ENCODE measurements at regions not wholly inside any gene's neighbourhood (a gene's known extent, or its start where the extent isn't known, plus 50 kb on each side); places are given as distances from the start of the nearest gene placed in this dataset.

DNA sequence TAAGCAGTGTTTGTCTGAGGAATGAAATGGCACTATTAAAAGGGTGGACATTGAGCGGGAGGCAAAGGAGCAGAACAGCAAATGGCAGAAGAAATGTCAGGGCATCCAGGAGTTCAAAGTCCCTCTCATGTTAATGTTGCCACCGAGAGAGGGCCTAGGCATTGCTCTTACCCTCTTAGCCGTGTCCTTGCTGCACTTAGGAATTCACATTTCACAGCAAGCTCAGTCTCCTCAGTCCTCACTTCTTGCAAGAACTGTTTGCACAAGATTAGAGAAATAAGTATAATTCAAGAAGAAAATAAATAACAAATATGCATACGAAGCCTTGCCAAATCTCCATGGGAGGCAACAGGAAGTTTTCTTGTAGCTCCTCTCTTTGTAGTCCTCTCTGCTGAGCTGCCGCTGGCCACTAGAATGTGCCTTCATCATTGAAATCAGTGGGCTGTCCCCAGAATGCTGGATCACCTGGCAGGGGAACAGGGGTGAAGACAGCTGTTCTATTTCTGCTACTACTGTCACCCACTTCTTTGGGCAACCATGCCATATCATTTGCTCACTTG, 205.8 kb downstream of the ZNF326 start:
- no peak for DNase-seq (ENCODE audit: low spot score)

DNA sequence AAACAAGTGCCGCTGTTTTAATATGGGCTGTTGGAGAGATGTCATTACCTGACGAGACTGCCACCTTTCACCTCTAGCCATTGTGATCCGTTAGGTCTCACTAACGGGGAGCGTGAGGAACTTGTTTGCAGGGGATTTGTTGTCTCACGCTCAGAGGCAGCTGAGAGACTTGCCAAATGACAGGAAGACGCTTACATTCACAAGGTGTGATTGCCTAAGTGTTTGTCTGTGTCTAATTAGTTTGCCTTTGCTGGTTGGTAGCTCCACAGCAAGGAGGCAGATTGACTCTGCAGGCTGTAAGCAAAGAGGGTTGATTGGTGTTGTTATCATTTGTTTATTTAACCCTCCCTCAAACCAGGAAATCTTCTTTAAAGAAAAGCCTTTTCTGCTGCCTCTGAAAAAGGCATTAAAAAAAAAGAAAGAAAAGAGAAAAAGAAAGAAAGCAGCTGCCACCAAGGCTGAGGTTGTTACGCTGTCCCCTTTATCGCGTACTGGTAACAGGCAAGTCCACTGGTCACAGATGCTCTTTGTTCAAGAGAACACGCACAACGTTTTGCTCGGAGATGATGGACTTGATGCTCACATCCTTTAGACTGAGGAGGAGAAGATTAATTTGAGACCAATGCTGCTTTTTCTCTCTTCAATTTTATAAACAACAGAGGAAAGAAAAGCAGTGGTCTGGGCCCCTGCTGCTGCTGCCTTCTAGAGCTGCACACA, 203.9 kb downstream of the ZNF326 start:
- no peak for DNase-seq (ENCODE audit: low spot score)

DNA sequence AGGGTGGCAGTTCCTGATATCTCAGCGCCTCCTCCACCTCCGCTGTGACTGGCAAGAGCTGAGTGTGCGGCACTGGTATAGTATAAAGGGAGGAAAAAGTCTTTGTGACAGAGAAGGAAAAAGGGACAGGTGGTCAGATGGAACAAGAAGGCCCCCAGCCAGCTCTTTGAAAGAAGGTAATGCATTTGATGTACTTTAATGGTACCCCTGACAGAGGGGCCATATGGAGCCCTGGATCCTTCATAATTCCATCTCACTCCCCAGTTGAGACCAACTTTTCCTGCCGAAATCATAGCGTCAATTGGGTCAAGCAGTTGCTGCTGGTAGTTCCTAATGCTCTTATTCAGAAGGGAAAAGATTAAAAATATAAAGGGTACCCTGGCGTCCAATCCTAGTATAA, 198.2 kb downstream of the ZNF326 start:
- no peak for DNase-seq (ENCODE audit: low spot score)

DNA sequence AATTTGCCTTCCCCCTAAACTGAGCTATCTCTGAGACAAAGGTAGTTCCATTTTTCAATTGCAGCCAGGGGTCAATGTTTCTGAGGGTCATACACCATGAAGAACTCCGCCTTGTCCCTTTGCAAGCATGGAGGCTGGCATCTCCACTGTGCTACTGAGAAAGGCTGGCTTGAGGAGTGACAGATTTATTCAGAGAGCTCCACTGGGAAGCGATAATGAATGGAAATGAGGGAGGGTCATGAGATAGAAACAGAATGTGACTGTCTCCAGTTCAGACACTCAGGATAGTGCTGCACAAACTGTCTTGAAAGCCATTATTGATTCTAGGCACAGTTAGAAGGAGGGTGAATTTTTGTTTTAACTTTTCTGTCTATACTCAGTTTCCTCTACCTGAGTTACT, 197.5 kb downstream of the ZNF326 start:
- DNase-seq (ENCODE audit: low spot score), result no peak

DNA sequence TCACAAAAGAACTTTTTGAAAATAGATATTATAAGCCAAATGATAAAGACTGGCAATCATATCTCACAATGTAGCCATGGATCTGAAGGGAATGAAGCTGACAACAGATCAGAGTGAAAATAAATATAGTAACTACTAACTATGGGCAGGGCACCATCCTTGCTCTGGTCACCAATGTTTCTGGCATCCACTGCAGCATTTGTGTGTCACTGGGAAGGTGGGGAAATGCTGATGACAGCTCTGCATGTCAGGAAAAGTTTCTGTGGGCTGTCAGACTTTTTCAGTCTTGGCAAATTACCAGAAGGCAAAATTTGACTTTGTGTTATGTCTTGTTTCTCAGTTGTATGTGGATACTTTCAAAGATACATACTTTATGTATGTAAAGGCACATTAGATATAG, 195.6 kb downstream of the ZNF326 start:
- DNase-seq (ENCODE audit: low spot score), result no peak

DNA sequence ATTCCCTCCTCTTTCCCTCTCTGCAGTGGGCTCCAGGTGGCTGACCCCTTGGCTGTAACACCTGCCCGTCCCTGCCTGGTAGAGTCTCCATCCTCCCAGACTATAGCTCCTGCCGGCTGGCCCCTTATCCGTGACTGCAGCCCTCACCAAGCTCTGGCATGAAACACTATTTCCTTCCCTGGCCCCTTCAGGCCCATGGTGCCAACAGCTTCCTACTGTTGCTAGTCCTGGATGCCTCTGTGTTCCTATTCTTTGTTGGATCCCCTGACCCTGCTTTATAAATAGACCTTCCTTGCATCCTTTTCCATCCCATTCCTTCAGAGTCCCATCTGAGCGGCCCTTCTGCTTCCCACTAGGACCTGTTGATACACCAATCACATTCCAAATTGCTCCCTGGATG, 195.0 kb downstream of the ZNF326 start:
- no peak for DNase-seq (ENCODE audit: low spot score)

DNA sequence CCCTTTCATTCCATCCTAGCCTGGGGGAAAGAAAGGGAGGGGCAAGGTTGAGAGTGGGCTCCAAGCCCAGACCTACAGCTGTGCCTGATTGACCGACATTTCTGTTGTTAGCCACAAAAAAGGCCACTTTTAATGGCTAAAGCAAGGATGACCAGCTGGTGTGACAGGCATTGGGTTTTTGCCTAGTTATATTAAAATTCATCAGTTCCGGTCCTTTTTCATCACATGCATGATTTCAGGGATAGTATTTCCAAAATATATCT, 192.3 kb downstream of the ZNF326 start:
- DNase-seq (ENCODE audit: low spot score), result no peak

DNA sequence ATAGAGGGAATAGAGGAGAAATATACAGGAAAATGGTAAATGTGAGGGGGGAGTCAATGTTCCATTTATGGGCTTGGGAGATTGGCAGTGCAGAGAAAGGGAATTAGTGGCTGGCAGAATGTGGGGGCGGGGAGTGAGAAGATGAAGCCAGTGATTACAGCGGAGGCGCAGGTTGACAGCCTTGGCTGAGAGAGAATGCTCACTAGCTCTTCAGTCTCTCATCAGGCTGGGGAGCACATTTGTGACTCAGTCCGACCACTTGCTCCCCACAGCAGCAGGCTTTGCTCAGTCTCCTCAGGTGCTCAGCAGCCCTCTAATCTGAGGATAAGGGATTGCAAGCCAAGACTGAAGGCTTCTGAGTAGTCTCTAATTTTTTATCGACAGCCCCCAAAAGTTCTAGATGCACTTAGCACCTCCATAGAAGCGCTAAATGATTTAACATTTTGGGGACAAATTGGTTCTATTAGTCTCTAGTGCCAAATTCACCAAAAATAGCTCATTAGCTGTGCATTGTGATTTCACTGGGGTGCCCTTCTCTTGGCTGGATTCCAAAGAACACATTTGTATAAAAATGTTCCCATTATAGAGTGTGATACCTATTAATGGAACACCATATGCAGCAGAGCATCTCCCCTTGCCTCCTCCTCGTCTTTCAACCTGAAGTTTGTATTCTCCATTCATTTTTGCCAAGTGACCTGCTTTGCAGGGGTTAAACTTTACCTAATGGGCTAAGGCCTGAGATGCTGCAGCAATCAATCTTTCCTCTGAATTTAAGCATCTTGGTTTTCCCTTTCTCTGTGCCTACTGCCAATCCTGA, 191.8 kb downstream of the ZNF326 start:
- DNase-seq (ENCODE audit: low spot score), result no peak

DNA sequence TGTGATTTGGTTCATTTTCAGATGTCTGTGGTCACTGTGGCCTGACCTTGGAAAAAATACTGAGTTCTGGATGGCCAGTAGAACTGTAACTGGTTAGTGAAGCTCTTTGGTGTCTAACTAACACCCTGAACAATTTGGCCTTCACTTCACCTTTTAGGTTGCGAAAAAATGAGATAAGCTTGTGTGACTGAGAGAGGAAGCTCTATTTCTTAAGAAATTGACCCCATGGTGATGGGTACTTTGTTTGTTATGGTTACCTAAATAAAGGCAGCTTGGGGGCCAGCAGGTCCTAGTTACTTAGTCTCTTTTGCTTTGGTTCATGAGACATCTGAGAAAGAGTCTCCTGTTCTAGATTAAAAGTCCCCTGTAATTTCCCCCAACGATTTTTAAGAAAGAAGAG, 181.6 kb downstream of the ZNF326 start:
- no peak for DNase-seq (ENCODE audit: low spot score)

DNA sequence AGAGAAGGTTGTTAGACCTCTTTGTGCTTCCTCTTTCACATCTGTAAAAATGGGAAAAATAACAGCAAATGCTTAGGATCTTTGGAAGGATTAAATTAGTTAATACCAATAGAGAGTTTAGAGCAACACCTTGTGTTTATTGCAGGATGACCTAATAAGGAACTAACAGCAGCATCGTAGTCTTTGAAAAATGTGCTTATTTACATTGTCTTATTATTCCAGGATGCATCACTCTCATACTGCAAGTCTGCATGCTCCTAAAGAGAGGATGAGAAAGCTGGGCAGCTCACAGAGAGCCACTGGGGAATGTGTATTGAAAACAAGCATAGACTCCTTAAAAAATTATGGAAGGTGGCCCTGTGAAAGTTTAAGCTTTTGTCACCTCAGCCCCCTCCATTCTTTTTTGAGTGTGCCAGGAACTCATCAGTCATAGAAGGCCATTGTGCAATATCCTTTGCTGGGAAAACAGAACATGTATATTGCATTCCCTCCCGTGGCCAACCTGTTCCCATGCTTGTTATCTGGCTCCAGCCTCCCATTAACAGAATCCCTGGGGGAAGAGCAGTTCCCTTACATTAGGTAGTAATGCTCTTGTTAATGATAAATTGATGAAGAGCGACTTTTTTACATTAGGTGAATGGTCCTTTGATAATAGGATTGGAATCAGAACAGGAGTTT, 180.7 kb downstream of the ZNF326 start:
- DNase-seq (ENCODE audit: low spot score), result no peak

DNA sequence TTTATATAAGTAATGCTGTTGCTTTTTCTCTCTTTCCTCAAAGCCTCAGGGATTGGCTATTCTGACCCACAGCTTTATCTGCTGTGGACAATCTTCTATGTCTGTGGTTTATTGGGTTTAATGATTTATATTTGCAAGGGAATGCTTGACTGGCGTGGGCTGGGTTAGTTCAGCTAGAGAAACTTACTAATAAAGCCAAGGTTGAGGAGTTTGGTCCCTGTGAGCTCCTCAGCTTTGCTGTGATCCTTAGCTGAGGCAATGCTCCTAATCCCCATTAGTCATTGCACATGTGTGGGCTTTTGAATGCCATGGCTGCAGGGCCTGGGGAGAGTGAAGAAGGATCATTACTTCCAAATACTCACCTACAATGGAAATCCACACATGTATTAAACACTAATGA, 179.3 kb downstream of the ZNF326 start:
- DNase-seq (ENCODE audit: low spot score), result no peak

DNA sequence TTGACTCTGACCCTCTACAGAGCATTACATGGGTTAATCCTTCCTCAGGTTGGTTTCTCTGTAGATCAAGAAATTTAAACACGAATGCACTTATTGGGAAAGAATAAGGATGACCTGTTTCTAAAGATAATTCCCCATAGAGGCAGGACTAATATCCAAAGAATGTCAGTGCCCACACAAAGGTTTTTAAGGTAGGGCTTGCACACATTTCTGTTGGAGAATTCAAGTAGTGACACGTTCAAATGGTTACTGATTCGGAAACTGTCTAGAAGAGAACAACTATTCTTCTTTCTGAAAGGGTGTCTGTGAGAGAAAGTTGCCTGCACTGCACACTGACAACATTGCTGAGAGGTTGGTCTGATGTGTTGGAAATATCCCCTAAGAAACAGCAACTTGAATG, 167.3 kb downstream of the ZNF326 start:
- no peak for DNase-seq (ENCODE audit: low spot score)

DNA sequence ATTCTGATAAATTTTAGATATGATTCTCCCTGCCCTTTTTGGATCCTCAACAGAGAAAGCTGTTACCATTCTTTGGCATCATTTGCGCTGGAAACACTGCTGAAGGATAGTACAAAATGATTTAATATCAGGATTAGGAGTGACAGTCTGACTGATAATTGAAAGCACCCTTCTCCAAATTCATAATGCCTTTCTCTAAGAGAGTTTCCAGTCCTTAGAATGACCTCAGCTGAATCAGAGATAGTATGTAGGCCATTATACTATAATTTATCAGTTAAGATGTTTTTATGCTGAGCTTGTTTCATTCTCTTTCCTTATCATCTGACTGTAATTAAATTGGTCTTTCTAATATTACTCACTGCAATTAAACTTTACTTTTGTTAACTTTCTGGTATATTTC, 166.7 kb downstream of the ZNF326 start:
- DNase-seq (ENCODE audit: low spot score), result no peak

DNA sequence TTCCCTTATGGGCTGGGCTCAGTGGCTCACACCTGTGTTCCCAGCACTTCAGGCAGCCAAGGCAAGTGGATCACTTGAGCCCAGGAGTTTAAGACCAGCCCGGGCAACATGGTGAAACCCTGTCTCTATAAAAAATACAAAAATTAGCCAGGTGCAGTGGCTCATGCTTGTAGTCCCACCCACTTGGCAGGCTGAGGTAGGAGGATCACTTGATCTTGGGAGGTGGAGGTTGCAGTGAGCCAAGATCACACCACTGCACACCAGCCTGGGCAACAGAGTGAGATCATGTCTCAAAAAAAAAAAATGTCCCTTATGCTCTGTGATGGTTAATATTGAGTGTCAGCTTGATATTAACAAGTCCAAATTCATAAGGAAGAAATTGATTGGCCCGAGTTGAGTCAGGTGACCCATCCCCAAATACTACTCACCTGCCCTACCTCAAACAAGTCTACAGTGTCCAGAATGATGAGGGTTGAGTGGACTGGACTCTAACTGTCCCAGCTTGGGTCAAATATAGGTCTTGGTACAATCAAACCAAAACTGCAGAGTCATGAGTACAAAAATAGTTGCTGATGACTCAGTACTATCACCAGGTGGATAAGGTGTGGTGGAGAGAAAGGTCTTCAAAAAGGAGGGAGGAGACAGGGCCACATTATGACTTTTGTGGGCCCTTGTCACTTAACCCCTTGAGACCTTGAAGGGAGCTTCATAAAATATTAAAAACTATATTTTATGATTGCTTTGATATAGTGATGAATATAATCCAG, 161.0 kb downstream of the ZNF326 start:
- no peak for DNase-seq (ENCODE audit: low spot score)

DNA sequence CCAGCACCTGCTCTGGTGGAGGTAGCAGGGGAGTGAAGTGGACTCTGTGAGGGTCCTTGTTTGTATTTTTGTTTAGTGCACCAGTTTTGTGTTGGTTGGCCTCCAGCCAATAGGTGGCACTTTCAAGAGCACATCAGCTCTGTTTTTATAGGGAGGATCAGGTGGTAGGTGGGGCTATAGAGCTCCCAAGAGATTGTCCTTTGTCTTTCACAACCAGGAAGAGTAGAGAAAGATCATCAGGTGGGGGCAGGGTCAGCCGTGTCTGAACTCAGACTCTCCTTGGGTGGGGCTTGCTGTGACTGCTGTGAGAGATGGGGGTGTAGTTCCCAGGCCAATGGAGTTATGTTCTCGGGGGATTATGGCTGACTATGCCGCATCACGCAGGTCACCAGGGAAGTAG, 159.8 kb downstream of the ZNF326 start:
- DNase-seq (ENCODE audit: low spot score), result no peak

DNA sequence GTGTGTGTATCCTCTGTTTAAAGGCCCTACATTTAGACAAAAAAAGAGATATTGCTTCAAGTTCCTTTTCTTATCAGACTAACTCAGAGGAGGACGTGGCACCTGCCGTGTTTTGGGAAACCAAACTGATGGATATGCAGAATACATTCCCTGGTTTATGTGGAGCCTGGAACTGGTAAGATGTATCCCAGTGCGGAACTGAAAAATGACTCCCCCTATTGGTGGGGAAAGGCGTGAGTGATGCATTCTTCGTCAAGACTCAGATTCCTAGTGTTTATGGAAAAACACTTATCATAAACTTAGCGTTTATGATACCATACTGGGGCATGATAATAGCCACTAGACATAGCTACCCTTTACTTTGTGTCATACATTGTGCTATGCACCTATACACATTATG, 154.2 kb downstream of the ZNF326 start:
- DNase-seq (ENCODE audit: low spot score), result no peak

DNA sequence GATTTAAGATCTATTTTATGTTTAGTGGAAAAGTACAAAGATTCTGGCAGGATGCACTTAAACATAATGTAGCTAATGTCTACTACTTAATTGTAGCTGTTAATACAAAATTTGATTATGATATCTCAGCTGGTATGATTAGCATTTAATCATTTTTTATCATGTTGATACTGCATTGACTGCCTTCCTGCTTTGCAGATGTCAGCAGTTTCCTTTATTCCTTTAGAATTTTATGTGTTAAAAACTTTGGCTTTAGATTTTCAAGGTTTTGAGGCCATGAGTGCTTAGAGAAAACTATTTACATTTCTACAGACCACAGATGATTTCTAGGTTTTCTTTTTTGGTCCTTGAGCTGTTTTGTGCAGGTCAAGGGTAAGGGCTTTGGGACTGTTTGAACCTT, 152.2 kb downstream of the ZNF326 start:
- no peak for DNase-seq (ENCODE audit: low spot score)

DNA sequence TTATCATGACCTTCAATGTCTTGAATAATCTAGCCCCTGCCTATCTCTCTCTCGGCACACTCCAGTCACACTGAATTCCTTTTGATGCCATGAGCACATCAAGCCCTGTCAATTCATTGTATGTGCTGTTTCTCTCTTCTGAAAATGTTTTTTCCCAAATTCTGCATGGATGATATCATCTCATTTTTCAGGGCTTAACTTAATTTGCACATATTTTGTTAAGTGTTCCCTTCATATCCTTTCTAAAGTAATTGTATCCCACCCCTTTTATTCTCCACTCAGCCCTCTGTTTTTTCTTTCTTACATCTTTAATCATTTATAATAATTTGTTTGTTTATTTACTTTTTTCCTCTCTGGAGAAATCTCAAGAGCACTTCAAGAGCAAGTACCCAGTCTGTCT, 149.9 kb downstream of the ZNF326 start:
- no peak for DNase-seq (ENCODE audit: low spot score)

DNA sequence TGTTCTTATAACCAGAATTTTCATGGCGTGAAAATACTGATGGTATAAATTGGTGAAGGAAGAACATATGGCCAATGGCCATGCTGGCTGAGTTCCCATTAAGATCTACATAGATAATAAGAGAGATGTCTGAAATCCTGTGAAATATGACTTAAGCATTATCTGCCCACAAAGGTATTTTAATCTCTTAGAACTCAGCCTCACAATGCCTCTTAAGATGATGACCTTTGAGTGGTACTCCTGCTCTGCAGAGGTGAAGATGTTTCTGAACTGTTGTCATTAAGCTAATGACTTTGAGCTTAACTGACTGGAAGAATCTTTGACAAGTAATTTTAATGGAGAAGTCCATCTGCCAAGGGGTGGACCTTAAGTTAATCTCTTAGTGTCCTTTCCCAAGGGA, 148.7 kb downstream of the ZNF326 start:
- no peak for DNase-seq (ENCODE audit: low spot score)

DNA sequence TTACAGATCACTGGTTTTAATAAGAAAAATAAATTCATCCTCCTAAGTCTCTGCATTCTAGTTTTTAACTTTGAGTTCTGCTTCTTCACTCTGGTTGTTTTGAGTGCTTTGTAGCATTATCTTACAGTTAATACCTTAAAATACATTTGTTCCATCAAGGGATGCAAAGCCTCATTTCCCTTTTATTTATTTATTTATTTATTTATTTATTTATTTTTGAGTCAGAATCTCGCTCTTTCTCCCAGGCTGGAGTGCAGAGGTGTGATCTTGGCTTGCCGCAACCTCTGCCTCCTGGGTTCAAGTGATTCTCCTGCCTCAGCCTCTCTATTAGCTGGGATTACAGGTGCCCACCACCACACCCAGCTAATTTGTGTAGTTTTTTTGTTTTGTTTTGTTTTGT, 147.8 kb downstream of the ZNF326 start:
- DNase-seq (ENCODE audit: low spot score), result no peak

DNA sequence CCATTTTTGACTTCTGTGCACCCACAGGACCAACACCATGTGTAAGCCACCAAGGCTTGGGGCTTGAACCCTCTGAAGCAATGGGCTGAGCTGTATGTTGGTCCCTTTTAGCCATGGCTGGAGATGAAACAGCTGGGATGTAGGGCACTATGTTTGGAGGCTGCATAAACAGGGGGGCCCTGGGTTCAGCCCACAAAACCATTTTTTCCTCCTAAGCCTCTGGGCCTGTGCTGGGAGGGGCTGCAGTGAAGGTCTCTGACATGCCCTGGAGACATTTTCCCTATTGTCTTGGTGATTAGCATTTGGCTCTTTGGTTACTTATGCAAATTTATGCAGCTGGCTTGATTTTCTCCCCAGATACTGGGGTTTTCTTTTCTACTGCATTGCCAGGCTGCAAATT, 144.9 kb downstream of the ZNF326 start:
- no peak for DNase-seq (ENCODE audit: low spot score)

DNA sequence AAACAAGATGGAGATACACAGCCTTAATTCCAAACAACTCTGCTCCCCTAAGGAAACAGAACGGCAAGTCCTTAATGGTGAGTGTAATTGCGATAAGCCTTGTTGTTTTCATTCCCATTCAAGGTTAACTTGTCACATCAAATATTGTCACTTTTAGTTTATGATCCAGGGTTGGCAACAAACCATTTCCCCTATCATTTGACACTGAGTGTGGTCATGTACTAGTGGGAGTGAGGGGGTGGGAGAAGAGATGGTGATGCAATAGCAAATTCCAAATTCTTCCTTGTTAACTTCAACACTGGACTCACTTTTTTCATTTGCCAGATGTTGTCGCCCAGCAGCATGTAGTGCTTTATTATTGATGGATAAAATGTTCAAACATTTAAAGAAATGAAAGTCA, 140.4 kb downstream of the ZNF326 start:
- DNase-seq (ENCODE audit: low spot score), result no peak

Measured in RKO (cell line).